ENCODE measurements at regions not wholly inside any gene's neighbourhood (a gene's known extent, or its start where the extent isn't known, plus 50 kb on each side); places are given as distances from the start of the nearest gene placed in this dataset.

- Mint-ChIP-seq H3K4me1 (peaks cover 17 to 24% of the 10 kb centered on the region in 2 experiments), H3K27me3 (ENCODE audit: low read depth) (no peaks in the 10 kb centered on the region)
Observed at GRCh38 chr13:61898207-61898606, 482.6 kb upstream of the PCDH20 start.

More at GRCh38 chr13:61898207-61898606, 482.6 kb upstream of the PCDH20 start:
- Histone ChIP-seq H3K56ac (ENCODE audit: insufficient read length, low read depth, low read length) (no peak overlapping the region), H3K79me2 (ENCODE audit: insufficient read depth, low read length) (no peaks in the 10 kb centered on the region), H3K4me2 (ENCODE audit: insufficient read depth, insufficient read length, low read length) (no peak overlapping the region), H2BK15ac (ENCODE audit: low read depth, low read length) (no peak overlapping the region), H3K9ac (ENCODE audit: extremely low read depth, insufficient read length, low read length) (no peak overlapping the region), H3K27me3 (ENCODE audit: insufficient read depth, low read length) (no peaks in the 10 kb centered on the region), H2BK12ac (ENCODE audit: insufficient read length, low read depth, low read length) (no peak overlapping the region), H3K79me1 (ENCODE audit: insufficient read depth, low read depth, low read length, poor library complexity, severe bottlenecking) (no peaks in the 10 kb centered on the region), H3K23me2 (ENCODE audit: insufficient read length, low read depth, low read length, poor library complexity, severe bottlenecking) (no peaks in the 10 kb centered on the region), H2BK120ac (ENCODE audit: low read depth, low read length, poor library complexity, severe bottlenecking) (no peak overlapping the region), H2AK5ac (ENCODE audit: insufficient read length, low read length) (no peak overlapping the region), H4K20me1 (ENCODE audit: control insufficient read depth, insufficient read depth, insufficient read length) (no peaks in the 10 kb centered on the region), H3K9me3 (ENCODE audit: control insufficient read depth, low read depth, low read length) (no peaks in the 10 kb centered on the region), H2BK5ac (ENCODE audit: insufficient read length, low read length) (no peak overlapping the region), H3T11ph (ENCODE audit: low read length) (no peak overlapping the region), H4K5ac (ENCODE audit: insufficient read length, low read depth, low read length) (no peak overlapping the region), H3K4me1 (ENCODE audit: insufficient read depth, low read length) (no peaks in the 10 kb centered on the region; the same call in 1 of the 2 replicates), H3K27ac (ENCODE audit: insufficient read length, low read depth, low read length) (no peak overlapping the region), H4K8ac (replicated peaks; ENCODE audit: insufficient read length, low read depth, low read length) (no peak overlapping the region), H3K23ac (ENCODE audit: insufficient read length, low read depth, low read length) (no peak overlapping the region), H2AFZ (ENCODE audit: low read length) (no peak overlapping the region), H3K14ac (ENCODE audit: insufficient read depth, low read length) (no peak overlapping the region), H2BK20ac (ENCODE audit: low read depth, low read length, poor library complexity, severe bottlenecking) (no peak overlapping the region), H4K91ac (ENCODE audit: insufficient read length, low read depth, low read length) (no peak overlapping the region), H3K4ac (ENCODE audit: low read depth, low read length) (no peak overlapping the region), H3K18ac (ENCODE audit: insufficient read length, low read depth, low read length) (no peak overlapping the region)
- Mint-ChIP-seq H3K4me3 (no peak overlapping the region), H3K9me3 (peaks cover 5 to 6% of the 10 kb centered on the region in 2 experiments; a peak in 3 of 5 replicates), H3K36me3 (ENCODE audit: insufficient read depth in 1 of 3, low read depth in 3 of 3) (peaks cover 0 to 6% (median 5%) of the 10 kb centered on the region in 3 experiments; a peak in 3 of 7 replicates), H3K27ac (no peak overlapping the region)
- no peak for TF ChIP-seq CTCF (conservative IDR thresholded peaks at IDR 0.05)
- DNase-seq, result no peak
- WGBS (ENCODE audit: extremely low coverage, insufficient read length, low lambda C conversion rate), result no CpG with 5 or more reads among the region's 2 CpGs
